Activated B cell treated with CpG ODN at 0.5 μM for 24 hours (primary cell): ENCODE measurements at regions not wholly inside any gene's neighbourhood (a gene's known extent, or its start where the extent isn't known, plus 50 kb on each side); places are given as distances from the start of the nearest gene placed in this dataset.

Source experiments
- ATAC-seq: fragments of 200-7000 bp; cut with Tn5 transposase; one replicate; pipeline ENCODE4 v1.10.0; 2021; ENCODE audit warnings: low read depth, mild to moderate bottlenecking, moderate library complexity
- CTCF ChIA-PET: fragments of 350-600 bp; sonication (Branson Sonifier 250); formaldehyde crosslinking; loops from one replicate; lab custom pipeline; 2021; ENCODE audit warnings: antibody characterized with exemption; lab: Charles Lee
- POLR2A ChIA-PET: fragments of 350-600 bp; sonication (Branson Sonifier 250); formaldehyde crosslinking; loops from one replicate; lab custom pipeline; 2021; ENCODE audit warnings: antibody characterized with exemption; lab: Charles Lee
- DNase-seq: peaks from one replicate; pipeline ENCODE4 v3.0.0; 2022
- H3K27ac Mint-ChIP-seq: one replicate; pipeline ENCODE4 v1.8.0; 2020; ENCODE audit warnings: mixed read lengths
- H3K27me3 Mint-ChIP-seq: one replicate; pipeline ENCODE4 v1.8.0; 2021; ENCODE audit warnings: mixed read lengths
- H3K36me3 Mint-ChIP-seq: one replicate; pipeline ENCODE4 v1.8.0; 2021; ENCODE audit warnings: low read depth, mixed read lengths
- H3K4me1 Mint-ChIP-seq: one replicate; pipeline ENCODE4 v1.8.0; 2021; ENCODE audit warnings: mixed read lengths
- H3K4me3 Mint-ChIP-seq: one replicate; pipeline ENCODE4 v1.8.0; 2020; ENCODE audit warnings: mild to moderate bottlenecking, mixed read lengths
- H3K9me3 Mint-ChIP-seq: one replicate; pipeline ENCODE4 v1.8.0; 2020; ENCODE audit warnings: mixed read lengths
- intact Hi-C: fragments of 100-400 bp; cut with micrococcal nuclease; formaldehyde crosslinking; loops from one replicate; pipeline ENCODE4 v1.15.1; 2024
- TF ChIP-seq, protein P1 (sequence below): fragments of 200-600 bp; IDR thresholded peaks from one replicate; pipeline ENCODE4 v1.8.0; 2022; ENCODE audit warnings: antibody characterized with exemption, mild to moderate bottlenecking

DNA sequence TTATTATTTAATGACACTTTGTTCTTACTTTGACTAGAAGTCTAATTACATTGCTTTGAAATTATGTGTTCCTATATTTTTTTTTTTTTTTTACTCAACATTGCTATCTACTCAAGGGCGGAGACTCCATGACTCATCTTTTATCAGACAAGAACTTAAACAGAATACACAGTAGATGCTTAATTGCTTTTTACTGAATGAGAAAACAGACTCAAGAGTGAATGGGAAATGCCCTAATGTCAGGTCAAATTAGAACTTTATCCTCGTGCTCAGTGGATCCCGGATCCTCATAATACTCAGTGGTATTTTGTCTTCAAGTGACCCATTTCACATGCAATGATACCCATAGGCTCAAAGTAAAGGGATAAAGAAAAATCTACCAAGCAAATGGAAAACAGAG lies 954.5 kb upstream of the IGFBP7 start:
- H3K27me3 Mint-ChIP-seq: no peaks in the 10 kb centered on the region
- no peak overlapping the region for H3K4me3 Mint-ChIP-seq
- intact Hi-C loops: no loop called here
- no peaks in the 10 kb centered on the region for H3K9me3 Mint-ChIP-seq
- DNase-seq (no peak), ATAC-seq (no peak)
- POLR2A ChIA-PET: no interaction called here
- TF ChIP-seq, protein P1, sequence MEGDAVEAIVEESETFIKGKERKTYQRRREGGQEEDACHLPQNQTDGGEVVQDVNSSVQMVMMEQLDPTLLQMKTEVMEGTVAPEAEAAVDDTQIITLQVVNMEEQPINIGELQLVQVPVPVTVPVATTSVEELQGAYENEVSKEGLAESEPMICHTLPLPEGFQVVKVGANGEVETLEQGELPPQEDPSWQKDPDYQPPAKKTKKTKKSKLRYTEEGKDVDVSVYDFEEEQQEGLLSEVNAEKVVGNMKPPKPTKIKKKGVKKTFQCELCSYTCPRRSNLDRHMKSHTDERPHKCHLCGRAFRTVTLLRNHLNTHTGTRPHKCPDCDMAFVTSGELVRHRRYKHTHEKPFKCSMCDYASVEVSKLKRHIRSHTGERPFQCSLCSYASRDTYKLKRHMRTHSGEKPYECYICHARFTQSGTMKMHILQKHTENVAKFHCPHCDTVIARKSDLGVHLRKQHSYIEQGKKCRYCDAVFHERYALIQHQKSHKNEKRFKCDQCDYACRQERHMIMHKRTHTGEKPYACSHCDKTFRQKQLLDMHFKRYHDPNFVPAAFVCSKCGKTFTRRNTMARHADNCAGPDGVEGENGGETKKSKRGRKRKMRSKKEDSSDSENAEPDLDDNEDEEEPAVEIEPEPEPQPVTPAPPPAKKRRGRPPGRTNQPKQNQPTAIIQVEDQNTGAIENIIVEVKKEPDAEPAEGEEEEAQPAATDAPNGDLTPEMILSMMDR: no peak
- H3K36me3 Mint-ChIP-seq: no peaks in the 10 kb centered on the region
- H3K27ac Mint-ChIP-seq: no peak overlapping the region
- H3K4me1 Mint-ChIP-seq: no peaks in the 10 kb centered on the region
- CTCF ChIA-PET: no interaction called here

DNA sequence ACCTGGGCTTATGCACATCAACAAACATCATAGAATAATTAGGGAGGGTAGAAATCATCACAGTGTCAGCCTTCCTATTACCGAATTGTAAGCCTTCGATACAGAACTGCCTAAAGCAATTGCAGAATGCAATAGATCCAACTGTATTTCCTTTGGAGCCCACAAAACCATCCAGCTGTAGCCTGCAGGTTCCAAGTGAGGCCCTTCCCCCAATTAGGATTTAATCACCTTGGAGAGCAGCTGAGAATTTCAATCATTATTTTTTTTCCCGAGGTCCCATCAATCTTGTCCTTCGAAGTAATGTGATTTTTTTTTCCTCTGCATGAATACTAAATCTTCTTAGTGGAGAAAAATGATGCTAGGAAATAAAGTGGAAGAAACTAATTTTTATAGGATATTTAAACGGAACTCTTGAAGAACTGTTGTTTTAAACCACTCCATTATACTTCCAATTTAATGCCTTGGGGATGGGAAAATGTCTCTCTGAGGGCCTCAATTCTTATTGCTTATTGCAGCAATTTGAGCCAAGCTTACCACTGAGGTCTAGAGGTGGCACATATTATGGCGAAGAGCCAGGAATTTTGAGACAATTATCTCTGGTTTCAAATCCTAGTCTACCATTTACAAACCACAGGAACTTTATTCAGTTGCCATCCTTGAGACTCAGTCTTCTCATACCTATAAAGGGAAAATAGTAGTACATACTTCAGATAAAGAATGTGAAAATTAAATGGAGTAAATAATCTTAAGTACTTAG lies 953.4 kb upstream of the IGFBP7 start:
- H3K27me3 Mint-ChIP-seq: no peaks in the 10 kb centered on the region
- no peak for DNase-seq
- H3K4me1 Mint-ChIP-seq: no peaks in the 10 kb centered on the region
- H3K4me3 Mint-ChIP-seq: no peak overlapping the region
- ChIA-PET POLR2A (no interaction called here), CTCF (interaction anchor here (0.7 kb wide), 1 partner anchor 669 kb away, joined by 6 read pairs; no protein-coding TSS in a partner anchor)
- intact Hi-C loops: no loop called here
- no peaks in the 10 kb centered on the region for H3K36me3 Mint-ChIP-seq
- H3K9me3 Mint-ChIP-seq: no peaks in the 10 kb centered on the region
- ATAC-seq: no peak
- TF ChIP-seq, protein P1: no peak
- no peak overlapping the region for H3K27ac Mint-ChIP-seq

DNA sequence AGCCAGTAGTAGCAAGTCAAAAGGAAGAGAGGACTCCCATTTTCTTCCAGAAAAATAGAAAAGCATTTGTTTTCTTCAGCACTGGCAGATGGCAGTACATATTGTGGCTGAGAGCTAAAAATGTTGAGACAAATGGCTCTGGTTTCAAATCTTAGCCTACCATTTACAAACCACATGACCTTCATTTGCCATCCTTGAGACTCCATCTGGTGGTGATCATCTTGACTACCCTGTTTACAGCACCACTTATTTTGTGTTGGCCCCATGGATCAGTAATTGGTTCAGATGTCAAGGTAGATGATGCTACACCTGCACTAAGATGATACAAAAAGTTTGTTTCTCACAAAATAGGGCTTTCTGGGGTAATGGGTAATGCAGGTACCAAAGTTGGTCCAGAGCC lies 951.8 kb upstream of the IGFBP7 start:
- H3K4me1 Mint-ChIP-seq: no peaks in the 10 kb centered on the region
- TF ChIP-seq, protein P1: no peak
- no peaks in the 10 kb centered on the region for H3K36me3 Mint-ChIP-seq
- intact Hi-C loops: no loop called here
- H3K9me3 Mint-ChIP-seq: no peaks in the 10 kb centered on the region
- ATAC-seq: no peak
- no peak overlapping the region for H3K27ac Mint-ChIP-seq
- no peak for DNase-seq
- CTCF ChIA-PET: no interaction called here
- POLR2A ChIA-PET: no interaction called here
- H3K4me3 Mint-ChIP-seq: no peak overlapping the region
- no peaks in the 10 kb centered on the region for H3K27me3 Mint-ChIP-seq

DNA sequence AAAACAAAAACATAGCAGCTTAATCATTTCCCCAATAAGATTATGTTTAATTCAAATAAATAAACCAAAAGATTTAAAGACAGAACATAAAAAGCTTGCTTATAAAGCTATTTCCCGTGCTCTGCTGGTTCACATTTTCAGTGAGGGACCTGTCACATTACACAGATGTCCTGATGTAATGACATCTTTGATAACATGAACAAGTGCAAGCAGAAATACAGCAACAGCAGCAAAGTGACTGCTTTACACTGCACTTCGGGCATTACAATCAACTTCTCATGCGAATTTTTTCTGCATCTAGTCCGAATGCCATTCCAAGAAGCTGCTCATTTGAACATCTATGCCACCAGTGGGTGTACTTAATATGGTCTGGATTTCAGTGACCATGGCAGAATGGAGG lies 940.3 kb upstream of the IGFBP7 start:
- DNase-seq (no peak), ATAC-seq (no peak)
- no peaks in the 10 kb centered on the region for H3K4me1 Mint-ChIP-seq
- no peaks in the 10 kb centered on the region for H3K36me3 Mint-ChIP-seq
- ChIA-PET POLR2A (no interaction called here), CTCF (no interaction called here)
- no peaks in the 10 kb centered on the region for H3K27me3 Mint-ChIP-seq
- H3K27ac Mint-ChIP-seq: no peak overlapping the region
- intact Hi-C loops: no loop called here
- no peak overlapping the region for H3K4me3 Mint-ChIP-seq
- TF ChIP-seq, protein P1: no peak
- no peaks in the 10 kb centered on the region for H3K9me3 Mint-ChIP-seq

DNA sequence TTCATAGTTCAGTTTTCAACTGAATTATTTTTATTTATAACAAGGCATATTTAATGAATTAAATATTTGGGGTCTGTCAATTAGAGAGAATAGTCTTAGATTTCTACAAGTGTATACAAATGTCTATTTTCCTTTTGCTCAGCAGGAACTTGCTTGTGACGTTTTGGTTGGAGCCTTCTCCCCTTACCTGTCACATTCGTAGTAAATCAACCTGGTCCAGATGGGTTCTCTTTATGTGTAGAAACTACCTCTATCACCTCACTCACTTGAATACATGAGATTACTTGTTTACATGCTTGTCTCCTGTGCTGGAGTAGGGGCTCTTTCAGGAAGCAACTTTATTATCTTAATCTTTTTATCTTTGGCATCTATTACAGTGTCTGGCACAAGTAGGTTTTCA lies 938.3 kb upstream of the IGFBP7 start:
- peaks cover 4% of the 10 kb centered on the region for H3K9me3 Mint-ChIP-seq
- POLR2A ChIA-PET: no interaction called here
- intact Hi-C loops: no loop called here
- H3K4me3 Mint-ChIP-seq: no peak overlapping the region
- no peak for DNase-seq
- no peak overlapping the region for H3K27ac Mint-ChIP-seq
- ATAC-seq: no peak
- TF ChIP-seq, protein P1: no peak
- H3K27me3 Mint-ChIP-seq: no peaks in the 10 kb centered on the region
- no peaks in the 10 kb centered on the region for H3K4me1 Mint-ChIP-seq
- H3K36me3 Mint-ChIP-seq: no peaks in the 10 kb centered on the region
- CTCF ChIA-PET: no interaction called here
